GM18907 (cell line): ENCODE measurements at regions not wholly inside any gene's neighbourhood (a gene's known extent, or its start where the extent isn't known, plus 50 kb on each side); places are given as distances from the start of the nearest gene placed in this dataset.

Source experiments
- ATAC-seq: cut with Tn5 transposase; IDR thresholded peaks from one replicate; pipeline ENCODE4 v1.9.1; 2021; ENCODE audit warnings: mild to moderate bottlenecking, moderate library complexity; ENCODE audit not compliant: unreplicated experiment

DNA sequence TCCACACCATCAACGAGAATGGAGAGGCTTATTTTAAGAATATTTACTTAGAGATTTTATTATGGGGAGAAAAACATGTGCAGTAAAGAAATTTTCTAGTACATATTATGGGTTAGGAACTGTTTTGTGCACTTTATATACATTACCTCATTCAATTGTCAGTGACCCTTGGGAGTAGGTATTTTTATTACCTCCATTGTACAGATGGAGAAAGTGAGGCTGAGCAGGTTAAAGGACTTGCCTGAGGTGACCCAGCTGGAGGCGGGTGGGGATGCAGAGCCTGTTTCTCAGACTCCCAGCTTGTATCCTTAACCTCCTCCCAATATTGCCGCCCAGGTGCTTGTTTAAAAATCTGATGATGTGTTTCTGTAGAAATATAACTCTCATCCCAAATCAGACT lies 356.7 kb downstream of the HRH4 start:
- ATAC-seq: no peak

DNA sequence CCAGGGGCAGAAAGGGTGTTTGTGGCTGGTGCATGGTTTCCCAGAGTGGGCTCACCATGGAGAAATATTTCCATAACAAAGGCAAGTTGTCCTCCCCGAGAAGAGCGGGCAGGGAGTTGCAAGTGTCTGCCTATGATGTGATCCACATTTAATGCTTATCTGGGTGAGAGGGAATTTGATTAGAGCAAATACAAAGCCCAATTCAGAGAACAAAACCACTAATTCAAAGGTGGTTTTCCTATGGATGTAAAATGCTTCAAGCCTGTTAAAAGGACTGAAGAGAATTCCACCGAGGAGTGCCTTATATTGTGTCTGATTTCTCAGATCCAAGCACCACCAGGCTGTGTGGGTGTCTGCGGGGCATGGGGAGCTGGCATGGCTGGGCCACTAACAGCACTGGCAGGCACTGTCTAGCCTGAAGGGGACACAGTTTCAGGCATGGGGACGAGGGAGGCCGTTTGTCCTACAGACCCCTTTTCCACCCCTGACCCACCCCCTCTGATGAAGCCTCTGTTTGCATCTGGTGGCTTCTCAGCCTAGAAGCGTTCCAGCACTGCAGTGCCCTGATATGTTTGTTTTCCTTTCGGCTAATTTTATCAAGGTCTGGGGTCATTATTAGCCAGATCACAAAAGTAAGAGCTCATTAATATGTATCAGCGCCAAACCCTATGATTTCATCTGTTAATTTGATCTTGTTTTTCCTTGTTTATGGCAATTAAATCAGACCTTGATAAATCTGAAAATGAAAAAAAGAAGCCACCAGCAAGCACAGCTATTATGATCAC lies 357.3 kb downstream of the HRH4 start:
- no peak for ATAC-seq

DNA sequence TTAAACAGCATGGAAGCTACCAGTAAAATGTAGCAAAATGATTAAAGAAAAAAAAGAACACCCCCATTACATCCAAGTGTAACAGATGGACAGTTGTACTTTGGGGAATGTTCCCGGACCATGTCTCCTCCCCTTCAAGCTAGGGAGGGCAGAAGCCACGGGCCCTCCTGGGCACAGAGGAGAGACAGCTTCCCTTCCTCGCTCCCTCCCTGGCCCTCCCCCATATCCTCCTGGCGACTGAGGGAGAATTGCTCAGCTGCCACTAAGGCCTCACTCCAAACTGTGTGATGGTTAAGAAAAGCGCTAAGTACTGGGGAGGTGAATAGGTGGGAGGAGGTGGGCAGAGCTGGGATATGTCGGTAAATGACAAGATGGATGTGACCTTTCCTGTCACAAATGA lies 358.0 kb downstream of the HRH4 start:
- no peak for ATAC-seq

DNA sequence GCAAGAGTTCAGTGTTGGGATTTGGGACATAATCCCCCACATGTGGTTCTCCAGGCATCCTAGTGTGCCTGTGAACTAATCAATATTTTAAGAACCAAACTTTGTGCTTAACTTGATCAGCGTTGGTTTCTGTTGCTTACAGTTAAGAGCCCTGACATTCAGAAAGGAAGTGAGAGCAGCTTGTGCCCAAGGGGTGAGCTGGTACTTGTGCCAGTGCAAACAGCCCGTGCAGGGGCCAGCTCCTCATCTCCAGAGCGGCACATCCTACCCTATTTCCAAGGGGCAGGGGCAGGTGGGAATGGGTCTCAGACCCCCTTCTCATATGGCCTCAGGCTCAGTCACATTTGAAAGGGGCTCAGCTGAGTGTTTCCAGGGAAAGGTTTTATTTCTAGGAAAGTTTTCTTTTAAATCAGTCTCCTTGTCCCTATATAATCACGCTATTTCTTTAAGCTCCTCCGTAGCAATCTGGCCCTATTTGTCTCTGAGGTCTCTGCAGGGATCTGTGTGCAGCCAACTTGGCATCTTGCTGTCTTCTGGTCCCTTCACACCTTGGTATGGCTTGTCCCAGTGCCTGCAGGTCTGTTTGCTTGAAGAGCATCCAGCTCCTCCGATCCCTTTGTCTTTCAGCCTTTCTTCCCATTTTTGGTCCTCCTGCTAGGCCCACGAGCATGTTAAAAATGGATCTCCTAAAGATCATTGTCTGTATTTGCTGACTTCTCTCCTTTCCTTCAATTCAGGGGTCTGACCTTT lies 358.9 kb downstream of the HRH4 start:
- ATAC-seq: no peak

DNA sequence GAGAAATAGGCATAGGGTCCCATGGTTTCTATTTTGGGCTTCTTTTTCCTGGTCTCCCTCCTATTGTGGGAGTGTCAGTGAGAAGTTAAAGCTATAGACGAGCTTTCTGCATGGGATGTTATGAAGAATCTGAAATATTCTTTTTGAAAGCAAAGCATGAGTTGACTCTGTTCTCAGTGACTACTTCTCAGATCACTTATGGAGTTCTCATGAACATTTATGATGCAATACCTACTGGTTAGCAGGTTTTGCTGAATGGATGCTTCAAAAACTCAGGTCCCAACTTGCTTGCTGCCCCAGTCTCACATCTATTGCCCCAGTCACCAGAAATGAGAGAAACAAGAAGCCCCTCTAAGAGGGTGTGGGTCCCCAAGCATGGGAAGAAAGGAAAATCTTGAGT lies 365.0 kb downstream of the HRH4 start:
- no peak for ATAC-seq

DNA sequence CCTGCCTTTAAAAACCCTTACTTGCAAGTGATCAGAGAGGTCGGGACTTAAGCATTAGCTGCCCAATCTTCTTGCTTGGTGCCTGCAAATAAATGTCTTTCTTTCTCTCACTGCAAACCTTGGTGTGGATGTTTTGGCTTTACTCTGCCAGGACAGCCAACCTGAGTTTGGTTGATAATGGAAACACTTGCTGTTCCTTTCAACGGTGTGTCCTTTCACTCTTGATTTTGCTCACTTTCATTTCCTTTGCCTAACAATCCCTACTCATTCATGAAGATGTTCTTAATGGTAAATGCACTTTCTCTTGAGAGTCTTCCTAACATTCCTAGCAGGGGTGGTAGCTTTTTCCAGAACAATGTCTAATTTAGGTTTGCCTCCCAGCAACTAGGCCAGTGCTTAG lies 366.2 kb downstream of the HRH4 start:
- ATAC-seq: no peak

DNA sequence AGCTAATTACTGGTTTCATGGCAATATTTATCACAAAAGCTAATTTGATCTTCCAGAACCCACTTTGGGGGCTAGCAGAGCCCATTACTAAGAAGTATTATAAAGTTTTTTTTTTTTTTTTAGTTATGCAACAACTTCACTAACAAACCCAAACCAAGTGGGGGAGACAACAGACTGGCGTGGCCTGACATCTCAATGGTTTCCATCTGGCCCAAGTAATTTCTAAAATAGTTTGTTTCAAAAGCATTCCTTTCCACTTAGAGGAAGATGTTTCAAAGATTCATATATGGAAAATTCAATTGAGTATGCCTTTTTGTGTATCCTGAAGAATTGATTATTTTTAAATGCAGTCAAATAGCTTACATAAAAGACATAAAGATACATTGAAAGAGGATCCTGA lies 367.1 kb downstream of the HRH4 start:
- ATAC-seq: no peak

DNA sequence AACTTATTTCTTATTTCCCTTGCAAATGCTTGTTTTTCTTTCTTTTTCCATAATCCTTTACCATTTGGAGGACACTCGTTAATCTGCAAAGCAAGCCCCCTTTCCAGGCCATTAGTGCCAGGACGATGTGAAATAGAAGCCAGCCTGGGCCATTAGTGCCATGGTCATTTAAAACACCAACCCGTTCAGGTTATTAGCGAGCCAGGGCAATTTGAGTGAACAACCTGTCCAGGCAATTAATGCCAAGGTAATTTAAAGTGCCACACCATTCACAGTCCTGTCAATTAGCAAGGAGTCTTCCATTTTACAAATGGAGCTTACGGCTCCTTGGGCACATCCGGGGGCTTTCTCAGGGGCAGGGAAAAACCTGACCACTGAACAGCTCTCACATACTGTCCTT lies 370.6 kb downstream of the HRH4 start:
- ATAC-seq: no peak

DNA sequence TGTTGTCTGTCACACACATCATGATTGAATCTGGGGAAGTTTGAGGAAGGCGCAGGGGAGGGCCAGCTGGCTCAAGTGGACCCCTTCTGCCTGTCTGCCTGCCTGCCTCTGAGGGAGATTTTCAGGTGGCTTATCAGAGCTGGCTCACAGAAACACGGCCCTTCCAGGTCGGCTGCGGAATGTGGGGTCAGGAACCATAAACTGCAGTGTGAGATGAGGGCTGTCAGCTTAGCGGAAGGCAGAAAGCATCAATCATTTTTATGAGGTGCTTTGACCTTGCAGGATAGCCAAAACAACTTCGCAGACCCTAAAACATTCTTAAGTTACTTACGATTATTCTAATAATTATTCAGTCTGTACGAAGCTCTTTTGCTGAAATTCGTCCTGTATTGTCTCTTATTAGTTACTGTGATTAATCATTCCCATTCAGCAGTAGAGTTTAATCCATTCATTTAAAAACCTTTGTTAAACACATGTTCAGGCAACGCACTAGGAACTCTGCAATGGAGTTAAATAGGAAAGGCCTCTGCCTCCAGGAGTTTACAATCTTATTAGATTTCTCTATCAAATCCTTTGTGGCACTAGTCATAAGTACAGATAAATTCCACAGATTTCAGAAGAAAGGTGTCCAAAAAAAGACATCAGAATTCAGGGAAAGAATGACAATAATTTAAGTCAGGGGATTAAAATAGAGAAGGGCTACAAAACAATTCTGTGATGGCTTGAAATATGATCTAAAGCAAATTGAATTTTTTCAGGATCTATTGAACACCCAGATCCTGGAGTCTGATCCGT lies 371.6 kb downstream of the HRH4 start:
- no peak for ATAC-seq

DNA sequence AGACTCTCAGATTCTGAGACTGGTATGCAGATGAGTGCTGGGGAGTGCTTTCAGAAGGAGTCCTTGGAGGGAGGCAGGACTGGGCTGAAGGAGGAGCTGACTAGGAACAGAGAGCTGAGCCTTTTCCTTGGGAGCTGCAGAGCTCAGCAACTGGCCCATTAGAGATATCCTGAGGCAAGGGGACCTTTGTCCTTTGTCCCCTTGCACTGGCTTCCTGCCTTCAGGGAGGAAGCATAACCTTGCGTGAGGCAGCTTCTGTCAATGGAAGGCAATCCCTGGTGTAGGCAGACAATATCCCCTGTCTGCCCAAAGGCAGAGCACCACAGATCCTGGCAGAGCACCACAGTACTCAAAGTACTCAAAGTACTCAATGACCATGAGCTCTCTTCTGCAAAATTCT lies 375.3 kb downstream of the HRH4 start:
- ATAC-seq: no peak

DNA sequence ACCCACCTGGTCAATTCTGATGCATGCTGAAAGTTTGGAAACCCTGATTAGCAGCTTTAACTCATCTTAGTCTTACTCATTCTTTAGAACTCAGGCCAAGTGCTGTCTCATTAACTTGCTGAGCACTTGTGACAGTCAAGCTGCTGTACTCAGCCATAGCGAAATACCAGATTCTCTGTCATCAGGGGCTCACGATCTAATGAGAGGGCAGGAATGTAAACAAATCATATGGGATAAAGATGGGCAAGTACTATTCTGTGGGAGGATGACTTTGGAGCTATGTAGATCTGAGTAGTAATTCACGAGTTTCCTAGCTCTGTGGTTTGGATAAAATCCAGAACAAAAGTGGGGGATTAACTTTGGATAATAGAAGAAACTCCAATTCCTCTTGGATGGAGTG lies 376.6 kb downstream of the HRH4 start:
- no peak for ATAC-seq

DNA sequence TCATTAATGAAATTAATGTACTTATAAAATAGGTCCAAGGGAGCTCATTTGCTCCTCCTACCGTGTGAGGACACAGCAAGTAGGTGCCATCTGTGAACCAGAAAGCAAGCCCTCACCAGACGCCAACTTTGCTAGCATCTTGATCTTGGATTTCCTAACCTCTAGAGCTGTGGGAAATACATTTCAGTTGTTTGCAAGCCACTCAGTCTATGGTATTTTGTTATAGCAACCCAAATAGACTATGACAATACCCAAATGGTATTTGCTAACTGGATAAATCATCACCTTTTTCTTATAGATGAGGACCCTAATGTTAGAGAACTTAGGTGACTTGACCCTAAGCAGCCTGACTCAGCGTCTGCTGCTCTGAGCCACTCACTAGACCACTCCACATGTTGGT lies 379.6 kb downstream of the HRH4 start:
- ATAC-seq: no peak

DNA sequence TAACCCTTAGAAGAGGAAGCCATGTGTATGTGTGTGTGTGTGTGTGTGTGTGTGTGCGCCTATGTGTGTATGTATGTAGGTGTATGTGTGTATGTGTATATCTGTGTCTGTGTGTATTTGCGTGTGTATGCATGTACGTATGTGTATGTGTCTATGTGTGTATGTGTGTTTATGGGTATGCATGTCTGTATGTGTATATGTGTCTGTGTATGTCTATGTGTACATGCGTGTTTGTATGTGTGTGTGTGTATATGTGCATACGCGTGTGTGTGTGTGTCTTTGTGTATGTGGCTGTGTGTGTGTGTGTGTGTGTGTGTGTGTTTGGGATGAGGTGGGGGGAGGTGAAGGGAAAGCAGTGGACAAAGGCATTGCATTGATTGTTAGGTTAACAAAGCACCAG lies 380.2 kb downstream of the HRH4 start:
- no peak for ATAC-seq

DNA sequence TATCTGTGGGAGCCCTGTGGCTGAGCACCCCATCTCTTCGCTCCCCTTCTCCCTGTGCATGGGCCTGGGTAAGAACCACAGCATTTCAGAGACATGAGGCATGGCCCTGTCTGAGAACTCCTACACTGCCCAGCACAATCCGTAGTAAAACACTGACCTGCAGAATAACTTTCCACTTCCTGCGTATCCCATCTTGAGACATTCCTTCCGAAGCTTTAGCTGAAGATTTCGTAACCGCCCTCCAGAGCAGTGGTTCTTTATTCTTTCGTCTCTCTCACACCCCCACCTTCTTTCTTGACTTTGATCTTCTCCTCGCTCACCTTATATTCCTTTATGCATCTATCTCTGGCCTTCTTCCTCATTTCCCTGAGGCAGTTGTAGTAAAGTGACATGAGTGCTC lies 381.1 kb downstream of the HRH4 start:
- no peak for ATAC-seq

DNA sequence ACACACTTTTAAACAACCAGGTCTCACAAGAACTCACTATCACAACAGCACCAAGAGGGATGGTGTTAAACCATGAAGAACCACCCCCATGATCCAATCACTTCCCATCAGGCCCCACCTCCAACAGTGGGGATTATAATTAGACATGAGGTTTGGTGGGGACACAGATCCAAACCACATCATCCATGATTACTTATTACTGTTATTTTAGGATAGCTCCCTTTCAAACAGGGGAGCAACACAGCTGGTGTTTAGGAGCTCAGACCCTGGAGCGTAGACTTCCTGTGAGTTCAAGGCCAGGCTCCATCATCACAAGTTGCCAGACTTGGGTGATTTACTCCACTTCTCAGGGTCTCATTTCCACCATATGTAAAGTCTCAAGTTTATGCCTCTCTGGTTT lies 382.7 kb downstream of the HRH4 start:
- no peak for ATAC-seq

DNA sequence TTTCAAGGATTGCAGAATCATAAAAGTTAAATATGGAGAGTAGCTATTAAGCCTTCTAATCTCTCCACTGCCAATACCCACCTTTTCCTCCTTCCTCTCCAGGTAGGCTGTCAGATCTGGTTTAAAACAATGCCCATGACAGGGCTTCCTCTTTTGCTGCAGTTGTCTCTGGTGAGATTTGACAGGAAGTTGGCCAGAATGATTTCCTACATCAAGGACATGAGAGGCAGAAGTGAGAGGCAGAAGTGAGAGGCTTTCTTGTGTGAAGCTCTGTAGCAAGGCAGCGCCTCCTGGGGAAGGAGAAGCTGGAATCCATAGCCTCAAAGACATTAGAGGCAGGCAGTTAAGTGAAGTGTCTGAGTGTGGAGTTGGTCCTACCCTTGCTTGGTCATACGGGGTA lies 385.7 kb downstream of the HRH4 start:
- no peak for ATAC-seq

DNA sequence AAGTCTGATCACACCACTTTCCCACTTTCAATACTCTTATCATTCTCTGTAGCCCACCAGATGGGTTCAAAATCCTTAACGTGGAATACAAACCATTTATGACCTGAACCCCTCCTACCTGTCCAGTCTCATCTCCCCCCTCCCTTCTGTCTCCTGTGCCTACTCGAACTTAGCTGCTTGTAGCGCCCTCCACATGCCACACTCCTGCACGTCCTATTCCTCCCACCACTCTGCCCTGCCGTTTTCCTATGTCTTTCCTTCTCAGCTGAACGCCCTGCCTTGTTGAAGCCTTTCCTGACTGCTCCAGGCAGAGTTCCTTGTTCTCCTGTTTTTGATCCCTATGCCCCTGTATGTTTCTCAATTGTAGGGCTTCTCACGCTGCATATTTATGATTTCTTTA lies 390.1 kb downstream of the HRH4 start:
- ATAC-seq: no peak

DNA sequence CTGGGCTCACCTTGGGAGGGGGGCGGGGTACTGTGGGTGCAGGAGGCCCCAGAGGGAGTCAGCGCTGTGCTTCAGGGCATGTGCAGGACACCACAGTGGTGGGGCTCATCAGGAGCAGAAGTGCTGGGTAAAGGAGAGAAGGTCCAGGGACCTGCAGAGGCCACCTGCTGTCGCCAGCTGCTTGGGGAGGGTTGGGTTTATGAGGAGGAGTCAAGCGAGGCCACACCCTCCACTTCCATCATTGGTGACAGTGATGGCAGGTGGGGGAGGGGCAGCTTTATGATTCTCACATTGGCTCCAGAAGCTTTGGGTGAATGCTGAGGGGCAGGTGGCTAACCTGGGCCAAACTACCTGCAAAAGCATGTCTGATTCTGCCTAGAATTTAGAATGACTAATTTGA lies 392.6 kb downstream of the HRH4 start:
- ATAC-seq: no peak

DNA sequence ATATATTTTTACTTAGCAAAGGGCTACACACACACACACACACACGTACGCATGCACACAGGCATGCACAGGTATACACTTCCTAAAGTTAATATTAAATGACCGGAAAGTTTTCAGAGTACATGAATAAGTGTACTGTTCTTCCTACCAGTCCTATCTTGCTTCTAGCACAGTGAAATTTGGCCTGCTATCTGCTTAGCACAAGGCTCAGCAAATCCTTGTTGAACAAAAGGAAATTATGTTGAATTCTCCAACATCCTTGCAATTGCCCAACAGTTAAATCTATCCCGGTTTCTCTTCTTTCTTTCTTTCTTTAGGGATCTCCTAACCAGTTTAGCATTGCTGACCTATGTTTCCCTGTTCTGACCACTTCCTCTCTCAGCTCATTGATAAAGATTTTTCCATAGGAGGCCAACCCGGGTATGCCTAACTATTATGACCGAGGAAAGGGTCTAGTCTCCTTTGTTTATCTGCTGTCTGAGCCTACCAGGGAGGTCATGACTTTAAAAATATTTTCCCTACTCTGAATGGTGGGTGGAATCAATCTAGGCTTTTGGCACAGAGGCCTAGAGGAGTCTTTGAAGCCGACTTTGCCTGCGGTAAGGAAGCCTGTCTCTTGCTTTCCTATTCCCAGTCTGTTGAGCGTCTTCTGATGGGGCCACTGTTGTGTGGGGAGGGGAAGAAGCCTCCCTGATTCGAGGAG lies 400.7 kb downstream of the HRH4 start:
- ATAC-seq: no peak

DNA sequence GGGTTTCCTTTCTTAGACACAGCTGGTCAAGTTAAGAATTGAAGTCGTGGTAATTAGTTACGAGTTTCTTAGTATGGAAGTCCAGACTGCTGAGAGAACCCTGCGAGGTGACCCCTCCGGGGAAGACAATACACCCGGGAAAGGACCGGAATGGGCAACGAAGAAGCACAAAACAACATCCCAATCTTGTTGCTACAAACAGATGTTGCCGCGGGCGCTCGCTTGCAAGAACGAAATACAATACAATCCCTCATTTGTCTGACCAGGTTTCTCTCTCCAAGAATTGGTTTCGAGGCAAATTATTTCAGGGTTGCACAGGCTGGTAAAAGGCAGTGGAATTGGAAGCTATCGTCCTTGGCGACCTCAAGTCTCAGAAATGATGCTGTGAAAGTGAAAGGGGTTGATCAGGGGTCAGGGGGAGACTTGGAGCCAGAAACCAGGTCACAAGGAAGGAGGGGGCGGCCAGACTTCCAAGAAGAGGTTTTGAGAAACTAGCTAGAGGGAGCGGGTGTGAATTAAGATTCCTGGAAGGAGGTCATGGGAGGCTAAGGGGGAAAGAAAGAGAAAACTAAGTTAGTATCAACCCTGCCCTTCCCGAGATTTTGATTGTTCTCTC lies 401.9 kb downstream of the HRH4 start:
- ATAC-seq: no peak

DNA sequence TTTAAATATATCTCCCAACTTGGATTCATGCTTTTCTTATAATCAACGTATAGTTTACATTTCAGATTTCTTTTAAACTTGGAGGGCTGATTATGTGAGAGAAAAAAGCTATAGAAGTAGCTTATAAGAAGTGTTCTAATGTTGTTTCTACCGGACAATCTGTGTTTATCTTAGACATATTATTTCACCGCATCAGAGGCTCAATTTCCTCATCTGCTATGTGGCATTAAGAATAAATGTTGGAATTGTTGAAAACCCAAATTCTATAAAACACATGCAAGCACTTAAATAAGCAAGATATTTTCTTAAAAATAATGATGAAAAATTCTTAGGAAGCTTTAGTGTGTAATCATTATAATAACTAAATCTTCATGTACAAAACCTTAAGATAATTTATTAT lies 407.9 kb downstream of the HRH4 start:
- ATAC-seq: no peak
